ENCODE measurements at regions not wholly inside any gene's neighbourhood (a gene's known extent, or its start where the extent isn't known, plus 50 kb on each side); places are given as distances from the start of the nearest gene placed in this dataset.

- no peaks in the 10 kb centered on the region for H3K27me3 Mint-ChIP-seq
- no peaks in the 10 kb centered on the region for H3K36me3 ChIP-seq (ENCODE audit: insufficient read depth, low read length)
- DNase-seq = no peak
- CTCF ChIA-PET (ENCODE audit: partially characterized antibody) = no interaction called here
- H3K27ac ChIP-seq (ENCODE audit: low read depth, low read length) = no peak overlapping the region
- H3K4me3 ChIP-seq (ENCODE audit: low read length in 2 of 2) = no peak overlapping the region
- POLR2A ChIA-PET (ENCODE audit: partially characterized antibody) = no interaction called here
- H3K27ac Mint-ChIP-seq = no peak overlapping the region
- H3K36me3 Mint-ChIP-seq = no peaks in the 10 kb centered on the region
- H3K27me3 ChIP-seq (ENCODE audit: insufficient read depth, low read length) = no peaks in the 10 kb centered on the region
- no peaks in the 10 kb centered on the region for H3K4me1 Mint-ChIP-seq
- H3K9me3 Mint-ChIP-seq = peaks cover 5 to 19% (median 9%) of the 10 kb centered on the region in 8 donors
- no peaks in the 10 kb centered on the region for H3K9me3 ChIP-seq (ENCODE audit: control insufficient read depth in 1 of 2, low read length in 2 of 2)
- no peaks in the 10 kb centered on the region for H3K4me1 ChIP-seq (ENCODE audit: insufficient read depth, low read length)
- no peak overlapping the region for H3K4me3 Mint-ChIP-seq
- intact Hi-C loops (cut with micrococcal nuclease) = no loop called here
These were observed 396.6 kb upstream of the SPRY2 start for GRCh38 chr13:80737513-80737912.

GRCh38 chr13:80727321-80727975, 386.5 kb upstream of the SPRY2 start:
- Histone ChIP-seq H3K36me3 (ENCODE audit: insufficient read depth, low read length) (no peaks in the 10 kb centered on the region), H3K9me3 (ENCODE audit: control insufficient read depth in 1 of 2, low read length in 2 of 2) (no peaks in the 10 kb centered on the region), H3K27me3 (ENCODE audit: insufficient read depth, low read length) (no peaks in the 10 kb centered on the region), H3K4me3 (ENCODE audit: low read length in 2 of 2) (no peak overlapping the region), H3K27ac (ENCODE audit: low read depth, low read length) (no peak overlapping the region), H3K4me1 (ENCODE audit: insufficient read depth, low read length) (no peaks in the 10 kb centered on the region)
- Mint-ChIP-seq H3K4me3 (no peak overlapping the region), H3K4me1 (no peaks in the 10 kb centered on the region), H3K9me3 (peaks cover 0 to 26% (median 5%) of the 10 kb centered on the region in 8 donors), H3K36me3 (no peaks in the 10 kb centered on the region), H3K27me3 (no peaks in the 10 kb centered on the region), H3K27ac (no peak overlapping the region)
- intact Hi-C loops (cut with micrococcal nuclease) = no loop called here
- ChIA-PET CTCF (ENCODE audit: partially characterized antibody) (no interaction called here), POLR2A (ENCODE audit: partially characterized antibody) (no interaction called here)
- DNase-seq = no peak

- H3K27me3 ChIP-seq (ENCODE audit: insufficient read depth, low read length) = no peaks in the 10 kb centered on the region
- Mint-ChIP-seq H3K27ac (no peak overlapping the region), H3K9me3 (peaks cover 0 to 26% (median 5%) of the 10 kb centered on the region in 8 donors), H3K4me3 (no peak overlapping the region), H3K4me1 (no peaks in the 10 kb centered on the region), H3K27me3 (no peaks in the 10 kb centered on the region), H3K36me3 (no peaks in the 10 kb centered on the region)
- no peaks in the 10 kb centered on the region for H3K4me1 ChIP-seq (ENCODE audit: insufficient read depth, low read length)
- no peaks in the 10 kb centered on the region for H3K36me3 ChIP-seq (ENCODE audit: insufficient read depth, low read length)
- H3K4me3 ChIP-seq (ENCODE audit: low read length in 2 of 2) = no peak overlapping the region
- intact Hi-C loops (cut with micrococcal nuclease) = no loop called here
- POLR2A ChIA-PET (ENCODE audit: partially characterized antibody) = no interaction called here
- no peaks in the 10 kb centered on the region for H3K9me3 ChIP-seq (ENCODE audit: control insufficient read depth in 1 of 2, low read length in 2 of 2)
- CTCF ChIA-PET (ENCODE audit: partially characterized antibody) = no interaction called here
- DNase-seq = no peak
- no peak overlapping the region for H3K27ac ChIP-seq (ENCODE audit: low read depth, low read length)
These were observed 385.9 kb upstream of the SPRY2 start for GRCh38 chr13:80726868-80727267.

GRCh38 chr13:80721689-80722088, 380.8 kb upstream of the SPRY2 start:
- ChIA-PET POLR2A (ENCODE audit: partially characterized antibody) (no interaction called here), CTCF (ENCODE audit: partially characterized antibody) (no interaction called here)
- no peak for DNase-seq
- Histone ChIP-seq H3K9me3 (ENCODE audit: control insufficient read depth in 1 of 2, low read length in 2 of 2) (no peaks in the 10 kb centered on the region), H3K4me3 (ENCODE audit: low read length in 2 of 2) (no peak overlapping the region), H3K36me3 (ENCODE audit: insufficient read depth, low read length) (no peaks in the 10 kb centered on the region), H3K4me1 (ENCODE audit: insufficient read depth, low read length) (no peaks in the 10 kb centered on the region), H3K27ac (ENCODE audit: low read depth, low read length) (no peak overlapping the region), H3K27me3 (ENCODE audit: insufficient read depth, low read length) (no peaks in the 10 kb centered on the region)
- H3K27ac Mint-ChIP-seq = no peak overlapping the region
- H3K36me3 Mint-ChIP-seq = no peaks in the 10 kb centered on the region
- no peak overlapping the region for H3K4me3 Mint-ChIP-seq
- H3K27me3 Mint-ChIP-seq = no peaks in the 10 kb centered on the region
- no peaks in the 10 kb centered on the region for H3K4me1 Mint-ChIP-seq
- peaks cover 0 to 15% (median 2%) of the 10 kb centered on the region in 8 donors for H3K9me3 Mint-ChIP-seq
- intact Hi-C loops (cut with micrococcal nuclease) = no loop called here

GRCh38 chr13:80718970-80719369, 378.0 kb upstream of the SPRY2 start:
- H3K4me1 Mint-ChIP-seq = no peaks in the 10 kb centered on the region
- H3K4me3 ChIP-seq (ENCODE audit: low read length in 2 of 2) = no peak overlapping the region
- no peak overlapping the region for H3K4me3 Mint-ChIP-seq
- no peak for DNase-seq
- H3K9me3 ChIP-seq (ENCODE audit: control insufficient read depth in 1 of 2, low read length in 2 of 2) = no peaks in the 10 kb centered on the region
- no peaks in the 10 kb centered on the region for H3K36me3 ChIP-seq (ENCODE audit: insufficient read depth, low read length)
- POLR2A ChIA-PET (ENCODE audit: partially characterized antibody) = no interaction called here
- intact Hi-C loops (cut with micrococcal nuclease) = no loop called here
- H3K27me3 Mint-ChIP-seq = no peaks in the 10 kb centered on the region
- H3K27ac Mint-ChIP-seq = no peak overlapping the region
- H3K4me1 ChIP-seq (ENCODE audit: insufficient read depth, low read length) = no peaks in the 10 kb centered on the region
- CTCF ChIA-PET (ENCODE audit: partially characterized antibody) = no interaction called here
- H3K9me3 Mint-ChIP-seq = peaks cover 0 to 16% (median 4%) of the 10 kb centered on the region in 8 donors
- H3K27me3 ChIP-seq (ENCODE audit: insufficient read depth, low read length) = no peaks in the 10 kb centered on the region
- H3K27ac ChIP-seq (ENCODE audit: low read depth, low read length) = no peak overlapping the region
- no peaks in the 10 kb centered on the region for H3K36me3 Mint-ChIP-seq

- Mint-ChIP-seq H3K27me3 (no peaks in the 10 kb centered on the region), H3K36me3 (no peaks in the 10 kb centered on the region), H3K4me1 (no peaks in the 10 kb centered on the region), H3K4me3 (no peak overlapping the region), H3K9me3 (peaks cover 0 to 23% (median 5%) of the 10 kb centered on the region in 8 donors), H3K27ac (no peak overlapping the region)
- ChIA-PET CTCF (ENCODE audit: partially characterized antibody) (no interaction called here), POLR2A (ENCODE audit: partially characterized antibody) (no interaction called here)
- intact Hi-C loops (cut with micrococcal nuclease) = no loop called here
- Histone ChIP-seq H3K27ac (ENCODE audit: low read depth, low read length) (no peak overlapping the region), H3K27me3 (ENCODE audit: insufficient read depth, low read length) (no peaks in the 10 kb centered on the region), H3K4me1 (ENCODE audit: insufficient read depth, low read length) (no peaks in the 10 kb centered on the region), H3K9me3 (ENCODE audit: control insufficient read depth in 1 of 2, low read length in 2 of 2) (no peaks in the 10 kb centered on the region), H3K4me3 (ENCODE audit: low read length in 2 of 2) (no peak overlapping the region), H3K36me3 (ENCODE audit: insufficient read depth, low read length) (no peaks in the 10 kb centered on the region)
- DNase-seq = no peak
These were observed 376.9 kb upstream of the SPRY2 start for GRCh38 chr13:80717776-80718175.

- H3K27ac ChIP-seq (ENCODE audit: low read depth, low read length) = no peak overlapping the region
- no peaks in the 10 kb centered on the region for H3K27me3 Mint-ChIP-seq
- no peaks in the 10 kb centered on the region for H3K4me1 Mint-ChIP-seq
- no peaks in the 10 kb centered on the region for H3K36me3 ChIP-seq (ENCODE audit: insufficient read depth, low read length)
- DNase-seq = no peak
- H3K4me3 ChIP-seq (ENCODE audit: low read length in 2 of 2) = no peak overlapping the region
- H3K27me3 ChIP-seq (ENCODE audit: insufficient read depth, low read length) = no peaks in the 10 kb centered on the region
- intact Hi-C loops (cut with micrococcal nuclease) = no loop called here
- H3K4me3 Mint-ChIP-seq = no peak overlapping the region
- H3K4me1 ChIP-seq (ENCODE audit: insufficient read depth, low read length) = no peaks in the 10 kb centered on the region
- POLR2A ChIA-PET (ENCODE audit: partially characterized antibody) = no interaction called here
- H3K9me3 ChIP-seq (ENCODE audit: control insufficient read depth in 1 of 2, low read length in 2 of 2) = no peaks in the 10 kb centered on the region
- peak overlapping the region in 1 of 7 donors; percentile 29 for H3K27ac Mint-ChIP-seq
- CTCF ChIA-PET (ENCODE audit: partially characterized antibody) = no interaction called here
- H3K36me3 Mint-ChIP-seq = no peaks in the 10 kb centered on the region
- peaks cover 0 to 20% (median 5%) of the 10 kb centered on the region in 8 donors for H3K9me3 Mint-ChIP-seq
These were observed 375.7 kb upstream of the SPRY2 start for GRCh38 chr13:80716610-80717081.

GRCh38 chr13:80712026-80712425, 371.1 kb upstream of the SPRY2 start:
- Mint-ChIP-seq H3K4me3 (no peak overlapping the region), H3K36me3 (no peaks in the 10 kb centered on the region), H3K4me1 (no peaks in the 10 kb centered on the region), H3K27me3 (no peaks in the 10 kb centered on the region), H3K27ac (no peak overlapping the region), H3K9me3 (peaks cover 2 to 21% (median 8%) of the 10 kb centered on the region in 8 donors)
- Histone ChIP-seq H3K27me3 (ENCODE audit: insufficient read depth, low read length) (no peaks in the 10 kb centered on the region), H3K4me3 (ENCODE audit: low read length in 2 of 2) (no peak overlapping the region), H3K36me3 (ENCODE audit: insufficient read depth, low read length) (no peaks in the 10 kb centered on the region), H3K9me3 (ENCODE audit: control insufficient read depth in 1 of 2, low read length in 2 of 2) (no peaks in the 10 kb centered on the region), H3K4me1 (ENCODE audit: insufficient read depth, low read length) (no peaks in the 10 kb centered on the region), H3K27ac (ENCODE audit: low read depth, low read length) (no peak overlapping the region)
- DNase-seq = no peak
- intact Hi-C loops (cut with micrococcal nuclease) = no loop called here
- CTCF ChIA-PET (ENCODE audit: partially characterized antibody) = no interaction called here
- POLR2A ChIA-PET (ENCODE audit: partially characterized antibody) = no interaction called here

All from CD4-positive, alpha-beta memory T cell (primary cell).